Tibial nerve (tissue), 4 donors: ENCODE measurements at regions not wholly inside any gene's neighbourhood (a gene's known extent, or its start where the extent isn't known, plus 50 kb on each side); places are given as distances from the start of the nearest gene placed in this dataset.

ENCODE experiments used
- DNase-seq, 2 donors: peaks; one replicate each; pipeline ENCODE4 v3.0.0-alpha.2; 2019; ENCODE audit warnings: low spot score in 2 of 2
- H3K27ac ChIP-seq, 4 donors: fragments of 200-600 bp; sonication (generic) in 3 of 4; one replicate each; pipeline ENCODE4 v1.5.1; 2017 to 2019; ENCODE audit warnings: mild to moderate bottlenecking in 1 of 4
- H3K27me3 ChIP-seq, 2 donors: fragments of 200-600 bp; sonication (generic) in 1 of 2; one replicate each; pipeline versions ENCODE4 v1.5.1 to v1.6.0; 2017 to 2019
- H3K36me3 ChIP-seq, 3 donors: fragments of 200-600 bp; sonication (generic); one replicate each; pipeline ENCODE4 v1.5.1; 2018 to 2019
- H3K4me1 ChIP-seq, 4 donors: fragments of 200-600 bp; sonication (generic) in 3 of 4; one replicate each; pipeline ENCODE4 v1.5.1; 2017 to 2019
- H3K4me3 ChIP-seq, 4 donors: fragments of 200-600 bp; sonication (generic) in 3 of 4; one replicate each; pipeline ENCODE4 v1.5.1; 2017 to 2019; ENCODE audit warnings: mild to moderate bottlenecking in 1 of 4, moderate library complexity in 1 of 4
- H3K9me3 ChIP-seq, 4 donors: fragments of 200-600 bp; sonication (generic) in 3 of 4; one replicate each; pipeline ENCODE4 v1.5.1; 2017 to 2019
- EP300 ChIP-seq, 2 donors: sonication (generic); formaldehyde crosslinking; IDR thresholded peaks; one replicate each; pipeline ENCODE4 v1.6.1; 2017; ENCODE audit warnings: antibody characterized with exemption in 2 of 2, mild to moderate bottlenecking in 1 of 2
- POLR2A ChIP-seq, 2 donors: fragments of 450-650 bp; IDR thresholded peaks; one replicate each; pipeline ENCODE4 v1.6.1; 2017; ENCODE audit warnings: antibody characterized with exemption in 2 of 2, mild to moderate bottlenecking in 2 of 2, moderate library complexity in 2 of 2
- WGBS, 2 donors: methylation state at CpG; one replicate each; pipeline ENCODE4 v1.1.5; 2018; 5-methylcytosine and 5-hydroxymethylcytosine counted together
- TF ChIP-seq, protein P1 (sequence below), 5 experiments: fragments of 200-600 bp in 3 of 5; fragments of 450-650 bp in 2 of 5; sonication (generic) in 3 of 5; IDR thresholded peaks; one replicate each; pipeline ENCODE4 v1.5.1; 2016 to 2019; ENCODE audit warnings: antibody characterized with exemption in 5 of 5, mild to moderate bottlenecking in 3 of 5, moderate library complexity in 2 of 5

- no peak for TF ChIP-seq POLR2A (IDR thresholded peaks at IDR 0.05)
- TF ChIP-seq, protein P1, sequence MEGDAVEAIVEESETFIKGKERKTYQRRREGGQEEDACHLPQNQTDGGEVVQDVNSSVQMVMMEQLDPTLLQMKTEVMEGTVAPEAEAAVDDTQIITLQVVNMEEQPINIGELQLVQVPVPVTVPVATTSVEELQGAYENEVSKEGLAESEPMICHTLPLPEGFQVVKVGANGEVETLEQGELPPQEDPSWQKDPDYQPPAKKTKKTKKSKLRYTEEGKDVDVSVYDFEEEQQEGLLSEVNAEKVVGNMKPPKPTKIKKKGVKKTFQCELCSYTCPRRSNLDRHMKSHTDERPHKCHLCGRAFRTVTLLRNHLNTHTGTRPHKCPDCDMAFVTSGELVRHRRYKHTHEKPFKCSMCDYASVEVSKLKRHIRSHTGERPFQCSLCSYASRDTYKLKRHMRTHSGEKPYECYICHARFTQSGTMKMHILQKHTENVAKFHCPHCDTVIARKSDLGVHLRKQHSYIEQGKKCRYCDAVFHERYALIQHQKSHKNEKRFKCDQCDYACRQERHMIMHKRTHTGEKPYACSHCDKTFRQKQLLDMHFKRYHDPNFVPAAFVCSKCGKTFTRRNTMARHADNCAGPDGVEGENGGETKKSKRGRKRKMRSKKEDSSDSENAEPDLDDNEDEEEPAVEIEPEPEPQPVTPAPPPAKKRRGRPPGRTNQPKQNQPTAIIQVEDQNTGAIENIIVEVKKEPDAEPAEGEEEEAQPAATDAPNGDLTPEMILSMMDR (IDR thresholded peaks at IDR 0.05), result no peak
- no peak for TF ChIP-seq EP300 (IDR thresholded peaks at IDR 0.05)
- Histone ChIP-seq H3K36me3 (no peaks in the 10 kb centered on the region), H3K9me3 (no peaks in the 10 kb centered on the region), H3K27me3 (peaks cover 0 to 4% of the 10 kb centered on the region in 2 donors), H3K27ac (no peak overlapping the region), H3K4me3 (no peak overlapping the region), H3K4me1 (no peaks in the 10 kb centered on the region)
- no peak for DNase-seq
- 70 to 75% methylated on average over 10 of the region's 10 CpGs for WGBS, 2 donors
Measured at GRCh38 chr6:165895421-165896165, 232.6 kb upstream of the PDE10A start.

DNA sequence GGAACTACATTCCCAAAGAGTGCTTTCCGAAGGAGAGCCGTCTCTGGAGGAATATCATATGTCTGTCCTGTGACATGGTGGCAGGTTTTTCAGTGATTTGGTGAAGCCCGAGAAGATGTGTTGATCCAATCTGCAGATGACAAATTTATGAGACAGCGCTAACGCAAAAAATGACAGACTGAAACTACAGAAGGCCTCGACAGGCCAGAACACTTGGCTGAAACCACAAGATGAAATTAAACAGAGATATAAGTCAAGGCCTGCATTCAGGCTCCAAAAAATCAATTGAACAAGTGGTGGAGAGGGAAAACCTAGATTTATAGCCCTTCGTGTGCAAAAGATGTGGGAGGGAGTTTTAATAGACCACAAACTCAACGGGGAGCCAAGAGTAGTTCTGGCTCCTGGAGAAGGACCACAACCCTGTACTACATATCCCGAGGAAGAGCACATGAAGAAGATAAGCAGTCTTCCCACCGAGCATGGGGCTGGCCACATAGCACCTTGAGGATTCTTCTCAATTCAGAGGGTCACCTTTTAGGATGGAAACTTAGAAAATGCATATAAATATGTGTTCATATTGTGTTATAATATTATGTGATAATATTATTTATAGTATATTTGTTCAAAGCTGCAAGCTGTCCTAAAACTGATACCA, 231.3 kb upstream of the PDE10A start:
- WGBS, 2 donors, result 80 to 82% methylated on average over 10 of the region's 10 CpGs
- Histone ChIP-seq H3K4me1 (no peaks in the 10 kb centered on the region), H3K27me3 (peaks cover 0 to 6% of the 10 kb centered on the region in 2 donors), H3K4me3 (no peak overlapping the region), H3K9me3 (no peaks in the 10 kb centered on the region), H3K36me3 (no peaks in the 10 kb centered on the region), H3K27ac (no peak overlapping the region)
- TF ChIP-seq, protein P1 (IDR thresholded peaks at IDR 0.05), result no peak
- TF ChIP-seq EP300 (IDR thresholded peaks at IDR 0.05) (no peak), POLR2A (IDR thresholded peaks at IDR 0.05) (no peak)
- DNase-seq, result no peak

DNA sequence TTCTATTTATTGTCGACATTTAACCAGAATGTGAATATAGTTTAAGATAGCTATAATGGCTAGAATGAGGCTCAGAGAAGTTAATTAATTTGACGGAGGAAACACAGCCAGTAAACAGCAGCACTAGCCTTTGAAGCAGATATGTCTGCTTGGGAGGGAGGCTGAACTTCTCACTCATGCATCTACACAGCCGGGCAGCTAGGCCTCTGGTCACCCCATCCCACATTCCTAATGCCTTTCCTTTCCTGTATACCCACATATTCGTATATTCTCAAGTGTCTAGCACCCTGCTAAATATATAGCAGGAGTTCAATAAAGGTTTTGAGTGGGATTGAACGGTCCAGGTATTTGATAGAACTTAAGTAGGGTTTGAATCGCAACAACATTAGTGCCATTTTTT, 230.4 kb upstream of the PDE10A start:
- 85 to 88% methylated on average over 6 of the region's 6 CpGs for WGBS, 2 donors
- TF ChIP-seq EP300 (IDR thresholded peaks at IDR 0.05) (no peak), POLR2A (IDR thresholded peaks at IDR 0.05) (no peak)
- TF ChIP-seq, protein P1 (IDR thresholded peaks at IDR 0.05), result no peak
- H3K27me3 ChIP-seq, result peaks cover 0 to 7% of the 10 kb centered on the region in 2 donors
- no peak overlapping the region for H3K27ac ChIP-seq
- H3K4me1 ChIP-seq, result no peaks in the 10 kb centered on the region
- no peak for DNase-seq
- H3K9me3 ChIP-seq, result no peaks in the 10 kb centered on the region
- no peaks in the 10 kb centered on the region for H3K36me3 ChIP-seq
- no peak overlapping the region for H3K4me3 ChIP-seq

DNA sequence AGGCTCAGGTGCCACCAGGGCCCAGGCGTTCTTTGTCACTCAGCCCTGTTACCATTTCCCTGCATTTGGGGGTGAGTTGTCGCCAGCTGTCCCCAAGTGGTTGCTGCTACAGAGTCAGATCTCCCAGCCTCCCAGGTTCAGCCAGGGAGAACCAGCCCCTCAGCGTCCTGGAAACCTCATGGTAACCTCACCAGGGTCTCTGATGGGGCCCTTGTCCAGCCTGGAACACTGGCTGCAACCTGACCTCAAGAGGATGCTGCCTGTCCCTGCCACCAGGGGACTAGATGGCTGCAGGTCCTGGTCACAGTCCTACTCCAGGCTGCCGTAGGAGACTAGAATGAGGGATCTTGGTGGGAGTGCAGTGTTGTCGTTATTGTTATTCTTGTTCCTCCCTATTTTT, 228.3 kb upstream of the PDE10A start:
- TF ChIP-seq EP300 (IDR thresholded peaks at IDR 0.05), result no peak
- TF ChIP-seq, protein P1 (IDR thresholded peaks at IDR 0.05), result no peak
- TF ChIP-seq POLR2A (IDR thresholded peaks at IDR 0.05), result no peak
- no peak for DNase-seq
- Histone ChIP-seq H3K4me1 (no peaks in the 10 kb centered on the region), H3K27ac (no peak overlapping the region), H3K4me3 (no peak overlapping the region), H3K27me3 (peaks cover 0 to 7% of the 10 kb centered on the region in 2 donors), H3K36me3 (no peaks in the 10 kb centered on the region), H3K9me3 (peaks cover 0 to 5% (median 0%) of the 10 kb centered on the region in 4 donors)
- WGBS, 2 donors, result 83 to 84% methylated on average over 5 of the region's 5 CpGs

- no peak overlapping the region for H3K27ac ChIP-seq
- H3K4me3 ChIP-seq, result no peak overlapping the region
- no peak for TF ChIP-seq POLR2A (IDR thresholded peaks at IDR 0.05)
- TF ChIP-seq EP300 (IDR thresholded peaks at IDR 0.05), result no peak
- TF ChIP-seq, protein P1 (IDR thresholded peaks at IDR 0.05), result no peak
- 43 to 48% methylated on average over 9 of the region's 9 CpGs for WGBS, 2 donors
- H3K36me3 ChIP-seq, result no peaks in the 10 kb centered on the region
- DNase-seq, result no peak
- H3K27me3 ChIP-seq, result peaks cover 0 to 7% of the 10 kb centered on the region in 2 donors
- peaks cover 0 to 5% (median 0%) of the 10 kb centered on the region in 4 donors for H3K9me3 ChIP-seq
- no peaks in the 10 kb centered on the region for H3K4me1 ChIP-seq
Measured at GRCh38 chr6:165890404-165890735, 227.3 kb upstream of the PDE10A start.
